Keratinocyte (primary cell): ENCODE measurements at regions not wholly inside any gene's neighbourhood (a gene's known extent, or its start where the extent isn't known, plus 50 kb on each side); places are given as distances from the start of the nearest gene placed in this dataset.

Experiments used
- DNase-seq: peaks from one replicate; pipeline ENCODE4 v3.0.0-alpha.2; 2011; ENCODE audit warnings: low read depth, missing footprints, low spot score
- FAIRE-seq: peaks from 2 replicates; lab custom pipeline; 2011; peaks lifted over from hg19 to GRCh38; lab: Jason Lieb, UNC
- H2AFZ ChIP-seq: 2 replicates; pipeline ENCODE4 v1.6.0; 2012; ENCODE audit warnings: low read length, control low read depth, inconsistent platforms; ENCODE audit not compliant: control insufficient read depth
- H3K27ac ChIP-seq: 2 replicates; pipeline ENCODE4 v1.5.1; 2011; ENCODE audit warnings: low read length; ENCODE audit not compliant: control insufficient read depth, insufficient read depth
- H3K27me3 ChIP-seq: 3 replicates; pipeline ENCODE4 v1.6.0; 2011; ENCODE audit warnings: low read length; ENCODE audit not compliant: control insufficient read depth, insufficient read depth; ENCODE audit errors: extremely low read depth
- H3K36me3 ChIP-seq, 2 experiments: 2 replicates in 1 of 2; 3 replicates in 1 of 2; pipeline ENCODE4 v1.5.1; 2011; ENCODE audit warnings: low read length in 2 of 2, mild to moderate bottlenecking in 1 of 2; ENCODE audit not compliant: control insufficient read depth in 2 of 2, insufficient read depth in 2 of 2; ENCODE audit errors: extremely low read depth in 1 of 2
- H3K4me1 ChIP-seq: 3 replicates; pipeline ENCODE4 v1.5.1; 2011; ENCODE audit warnings: low read length; ENCODE audit not compliant: control insufficient read depth, insufficient read depth; ENCODE audit errors: extremely low read depth
- H3K4me2 ChIP-seq: 3 replicates; pipeline ENCODE4 v1.6.0; 2011; ENCODE audit warnings: low read depth, low read length; ENCODE audit not compliant: control insufficient read depth, insufficient read depth; ENCODE audit errors: extremely low read depth
- H3K4me3 ChIP-seq, 3 experiments: fragments of 200-600 bp in 1 of 3; sonication (generic) in 1 of 3; 2 replicates in 2 of 3; 3 replicates in 1 of 3; pipeline ENCODE4 v1.5.1; 2011 to 2016; ENCODE audit warnings: low read length in 3 of 3, mild to moderate bottlenecking in 3 of 3, control low read depth in 2 of 3, inconsistent platforms in 1 of 3, low read depth in 1 of 3, mixed read lengths in 1 of 3, mixed run types in 1 of 3, moderate library complexity in 1 of 3; ENCODE audit not compliant: control insufficient read depth in 2 of 3, insufficient read depth in 2 of 3; ENCODE audit errors: extremely low read depth in 1 of 3
- H3K79me2 ChIP-seq: 2 replicates; pipeline ENCODE4 v1.6.0; 2012; ENCODE audit warnings: low read length; ENCODE audit not compliant: control insufficient read depth, insufficient read depth
- H3K9ac ChIP-seq: 3 replicates; pipeline ENCODE4 v1.6.0; 2011; ENCODE audit warnings: low read length; ENCODE audit not compliant: control insufficient read depth, insufficient read depth; ENCODE audit errors: extremely low read depth
- H3K9me1 ChIP-seq: 3 replicates; pipeline ENCODE4 v1.6.0; 2011; ENCODE audit warnings: low read length; ENCODE audit not compliant: control insufficient read depth, insufficient read depth; ENCODE audit errors: extremely low read depth
- H3K9me3 ChIP-seq: 2 replicates; pipeline ENCODE4 v1.5.1; 2012; ENCODE audit warnings: low read depth, low read length; ENCODE audit not compliant: control insufficient read depth
- H4K20me1 ChIP-seq: 3 replicates; pipeline ENCODE4 v1.6.0; 2011; ENCODE audit warnings: low read length; ENCODE audit not compliant: control insufficient read depth, insufficient read depth; ENCODE audit errors: extremely low read depth
- EZH2 ChIP-seq: IDR thresholded peaks from one replicate; pipeline ENCODE4 v1.6.1; 2012; ENCODE audit warnings: inconsistent platforms, mild to moderate bottlenecking, low read length, moderate library complexity
- dilution Hi-C: fragments of 300-500 bp; cut with MboI; formaldehyde crosslinking; loops from one replicate; pipeline ENCODE4 v1.7.0; 2020; ENCODE audit warnings: low sequenced_read_pairs; ENCODE audit not compliant: extremely low pct_ligation_motif_present
- TF ChIP-seq, protein P1 (sequence below), 3 experiments: IDR thresholded peaks in 1 of 3; conservative IDR thresholded peaks in 1 of 3; optimal IDR thresholded peaks in 1 of 3; 2 replicates in 2 of 3; 3 replicates in 1 of 3; pipeline versions ENCODE3 to v1.5.1; 2011; ENCODE audit warnings: low read length in 3 of 3, mild to moderate bottlenecking in 3 of 3, moderate library complexity in 2 of 3, control low read depth in 1 of 3, inconsistent platforms in 1 of 3; ENCODE audit not compliant: insufficient read depth in 2 of 3; ENCODE audit errors: extremely low read depth in 1 of 3

GRCh38 chr14:87306409-87307168 is 686.4 kb downstream of the GALC start:
- Histone ChIP-seq H2AFZ (no peak overlapping the region), H3K9me3 (no peaks in the 10 kb centered on the region), H3K9ac (no peak overlapping the region), H3K4me1 (no peaks in the 10 kb centered on the region), H3K4me3 (no peak overlapping the region), H3K27me3 (no peaks in the 10 kb centered on the region), H3K79me2 (no peaks in the 10 kb centered on the region), H3K27ac (no peak overlapping the region), H3K36me3 (no peaks in the 10 kb centered on the region), H3K9me1 (no peaks in the 10 kb centered on the region), H4K20me1 (no peaks in the 10 kb centered on the region), H3K4me2 (no peak overlapping the region)
- FAIRE-seq (no peak), DNase-seq (no peak)
- dilution Hi-C loops, result no loop called here
- no peak for TF ChIP-seq EZH2

DNA sequence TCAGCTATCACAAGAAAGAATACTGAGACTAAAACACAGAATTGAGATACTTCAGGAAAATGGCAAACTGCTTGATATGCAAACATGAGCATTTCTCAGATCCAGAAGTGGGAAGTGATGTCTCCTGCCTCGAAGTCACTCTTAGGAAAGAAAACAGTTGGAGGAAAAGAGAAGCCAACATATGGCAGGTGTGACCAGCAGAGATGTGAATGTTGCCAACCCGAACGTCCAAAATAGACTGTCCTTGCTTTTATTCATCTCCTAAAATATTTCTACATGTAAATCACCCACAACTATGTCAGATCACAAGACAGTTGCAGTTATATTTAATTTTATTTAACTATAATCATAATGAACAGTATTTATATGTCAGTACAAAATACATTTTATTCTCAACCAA is 687.6 kb downstream of the GALC start:
- Histone ChIP-seq H4K20me1 (no peaks in the 10 kb centered on the region), H3K27ac (no peak overlapping the region), H3K9me3 (no peaks in the 10 kb centered on the region), H3K4me2 (no peak overlapping the region), H3K9ac (no peak overlapping the region), H3K4me3 (no peak overlapping the region), H3K79me2 (no peaks in the 10 kb centered on the region), H3K4me1 (no peaks in the 10 kb centered on the region), H2AFZ (no peak overlapping the region), H3K27me3 (no peaks in the 10 kb centered on the region), H3K9me1 (no peaks in the 10 kb centered on the region), H3K36me3 (no peaks in the 10 kb centered on the region)
- dilution Hi-C loops, result no loop called here
- no peak for FAIRE-seq
- TF ChIP-seq, protein P1, sequence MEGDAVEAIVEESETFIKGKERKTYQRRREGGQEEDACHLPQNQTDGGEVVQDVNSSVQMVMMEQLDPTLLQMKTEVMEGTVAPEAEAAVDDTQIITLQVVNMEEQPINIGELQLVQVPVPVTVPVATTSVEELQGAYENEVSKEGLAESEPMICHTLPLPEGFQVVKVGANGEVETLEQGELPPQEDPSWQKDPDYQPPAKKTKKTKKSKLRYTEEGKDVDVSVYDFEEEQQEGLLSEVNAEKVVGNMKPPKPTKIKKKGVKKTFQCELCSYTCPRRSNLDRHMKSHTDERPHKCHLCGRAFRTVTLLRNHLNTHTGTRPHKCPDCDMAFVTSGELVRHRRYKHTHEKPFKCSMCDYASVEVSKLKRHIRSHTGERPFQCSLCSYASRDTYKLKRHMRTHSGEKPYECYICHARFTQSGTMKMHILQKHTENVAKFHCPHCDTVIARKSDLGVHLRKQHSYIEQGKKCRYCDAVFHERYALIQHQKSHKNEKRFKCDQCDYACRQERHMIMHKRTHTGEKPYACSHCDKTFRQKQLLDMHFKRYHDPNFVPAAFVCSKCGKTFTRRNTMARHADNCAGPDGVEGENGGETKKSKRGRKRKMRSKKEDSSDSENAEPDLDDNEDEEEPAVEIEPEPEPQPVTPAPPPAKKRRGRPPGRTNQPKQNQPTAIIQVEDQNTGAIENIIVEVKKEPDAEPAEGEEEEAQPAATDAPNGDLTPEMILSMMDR (optimal IDR thresholded peaks at IDR 0.05 in 1 of 3, IDR thresholded peaks at IDR 0.05 in 1 of 3, conservative IDR thresholded peaks at IDR 0.05 in 1 of 3; ENCODE audit: extremely low read depth in 1 of 3, insufficient read depth in 2 of 3, low read length in 3 of 3), result no peak
- no peak for TF ChIP-seq EZH2
- DNase-seq, result no peak

DNA sequence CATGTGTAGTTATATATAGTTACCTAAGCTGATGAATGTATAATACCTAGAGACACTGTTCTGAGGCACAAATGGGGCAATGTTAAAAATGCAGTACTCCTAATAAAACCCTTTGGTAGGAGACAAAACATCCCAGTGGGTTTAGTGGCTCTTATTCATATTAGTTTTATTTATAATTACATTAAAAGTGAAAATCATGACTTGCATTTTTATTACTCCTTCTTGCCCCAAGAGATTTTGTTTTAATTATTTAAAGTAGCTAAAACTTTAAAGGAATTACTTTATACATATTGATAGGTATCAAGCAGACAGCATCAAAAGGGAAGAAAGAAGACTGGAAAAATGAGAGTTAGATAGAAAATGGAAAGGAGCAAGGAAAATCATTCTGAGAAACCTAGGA is 688.6 kb downstream of the GALC start:
- H3K9ac ChIP-seq, result no peak overlapping the region
- no peaks in the 10 kb centered on the region for H3K9me3 ChIP-seq
- TF ChIP-seq EZH2, result no peak
- TF ChIP-seq, protein P1 (optimal IDR thresholded peaks at IDR 0.05 in 1 of 3, IDR thresholded peaks at IDR 0.05 in 1 of 3, conservative IDR thresholded peaks at IDR 0.05 in 1 of 3; ENCODE audit: extremely low read depth in 1 of 3, insufficient read depth in 2 of 3, low read length in 3 of 3), result no peak
- H3K27ac ChIP-seq, result no peak overlapping the region
- H3K9me1 ChIP-seq, result no peaks in the 10 kb centered on the region
- DNase-seq (no peak), FAIRE-seq (no peak)
- no peak overlapping the region for H2AFZ ChIP-seq
- H3K27me3 ChIP-seq, result no peaks in the 10 kb centered on the region
- H3K36me3 ChIP-seq, result no peaks in the 10 kb centered on the region
- H3K79me2 ChIP-seq, result no peaks in the 10 kb centered on the region
- H4K20me1 ChIP-seq, result no peaks in the 10 kb centered on the region
- no peak overlapping the region for H3K4me2 ChIP-seq
- no peak overlapping the region for H3K4me3 ChIP-seq
- dilution Hi-C loops, result no loop called here
- H3K4me1 ChIP-seq, result no peaks in the 10 kb centered on the region
